Right lobe of liver (tissue), 4 donors: ENCODE measurements at regions not wholly inside any gene's neighbourhood (a gene's known extent, or its start where the extent isn't known, plus 50 kb on each side); places are given as distances from the start of the nearest gene placed in this dataset.

Experiments
- POLR2A ChIP-seq: fragments of 450-650 bp; IDR thresholded peaks from one replicate; pipeline ENCODE4 v1.6.1; 2017; ENCODE audit warnings: antibody characterized with exemption, mild to moderate bottlenecking
- TF ChIP-seq, protein P1 (sequence below), 4 donors: fragments of 200-600 bp in 3 of 4; fragments of 450-650 bp in 1 of 4; IDR thresholded peaks; one replicate each; pipeline versions ENCODE4 v1.5.1 to v1.8.0; 2016 to 2022; ENCODE audit warnings: antibody characterized with exemption in 4 of 4, mild to moderate bottlenecking in 2 of 4
- donor health status: DM: no; HTN: no; CAD: no.
- donor health status: DM: no; HTN: no; CAD: no.
- donor health status: DM: no; HTN: yes; CAD: no.

- TF ChIP-seq POLR2A: no peak
- TF ChIP-seq, protein P1, sequence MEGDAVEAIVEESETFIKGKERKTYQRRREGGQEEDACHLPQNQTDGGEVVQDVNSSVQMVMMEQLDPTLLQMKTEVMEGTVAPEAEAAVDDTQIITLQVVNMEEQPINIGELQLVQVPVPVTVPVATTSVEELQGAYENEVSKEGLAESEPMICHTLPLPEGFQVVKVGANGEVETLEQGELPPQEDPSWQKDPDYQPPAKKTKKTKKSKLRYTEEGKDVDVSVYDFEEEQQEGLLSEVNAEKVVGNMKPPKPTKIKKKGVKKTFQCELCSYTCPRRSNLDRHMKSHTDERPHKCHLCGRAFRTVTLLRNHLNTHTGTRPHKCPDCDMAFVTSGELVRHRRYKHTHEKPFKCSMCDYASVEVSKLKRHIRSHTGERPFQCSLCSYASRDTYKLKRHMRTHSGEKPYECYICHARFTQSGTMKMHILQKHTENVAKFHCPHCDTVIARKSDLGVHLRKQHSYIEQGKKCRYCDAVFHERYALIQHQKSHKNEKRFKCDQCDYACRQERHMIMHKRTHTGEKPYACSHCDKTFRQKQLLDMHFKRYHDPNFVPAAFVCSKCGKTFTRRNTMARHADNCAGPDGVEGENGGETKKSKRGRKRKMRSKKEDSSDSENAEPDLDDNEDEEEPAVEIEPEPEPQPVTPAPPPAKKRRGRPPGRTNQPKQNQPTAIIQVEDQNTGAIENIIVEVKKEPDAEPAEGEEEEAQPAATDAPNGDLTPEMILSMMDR (IDR thresholded peaks at IDR 0.05): no peak
Observed at GRCh38 chrX:53767544-53767943, 81.0 kb upstream of the HUWE1 start.
